WERI-Rb-1 (cell line): ENCODE measurements at regions not wholly inside any gene's neighbourhood (a gene's known extent, or its start where the extent isn't known, plus 50 kb on each side); places are given as distances from the start of the nearest gene placed in this dataset.

ENCODE experiments used
- DNase-seq: peaks from one replicate; pipeline ENCODE4 v3.0.0-alpha.2; 2020
- H3K27ac ChIP-seq: fragments of 250-450 bp; sonication (Bioruptor Pico); 2 replicates; pipeline ENCODE4 v1.5.1; 2020; ENCODE audit warnings: mild to moderate bottlenecking, moderate library complexity
- H3K27me3 ChIP-seq: fragments of 250-450 bp; sonication (Bioruptor Pico); 2 replicates; pipeline ENCODE4 v1.5.1; 2021; ENCODE audit warnings: mild to moderate bottlenecking, low read depth, moderate library complexity; ENCODE audit not compliant: insufficient read depth, severe bottlenecking
- H3K36me3 ChIP-seq: fragments of 250-450 bp; sonication (Bioruptor Pico); 2 replicates; pipeline ENCODE4 v1.5.1; 2020; ENCODE audit warnings: mild to moderate bottlenecking, moderate library complexity
- H3K4me3 ChIP-seq: 2 replicates; pipeline ENCODE4 v1.5.1; 2011; ENCODE audit warnings: low read depth, mild to moderate bottlenecking, control low read depth, low read length
- H3K9me3 ChIP-seq: fragments of 250-450 bp; sonication (Bioruptor Pico); 2 replicates; pipeline ENCODE4 v1.5.1; 2021; ENCODE audit warnings: mild to moderate bottlenecking, moderate library complexity; ENCODE audit not compliant: severe bottlenecking
- CTCF ChIP-seq: IDR thresholded peaks from 2 replicates; pipeline ENCODE4 v1.5.1; 2011; ENCODE audit warnings: low read depth, mild to moderate bottlenecking, control low read depth, inconsistent platforms, low read length

DNA sequence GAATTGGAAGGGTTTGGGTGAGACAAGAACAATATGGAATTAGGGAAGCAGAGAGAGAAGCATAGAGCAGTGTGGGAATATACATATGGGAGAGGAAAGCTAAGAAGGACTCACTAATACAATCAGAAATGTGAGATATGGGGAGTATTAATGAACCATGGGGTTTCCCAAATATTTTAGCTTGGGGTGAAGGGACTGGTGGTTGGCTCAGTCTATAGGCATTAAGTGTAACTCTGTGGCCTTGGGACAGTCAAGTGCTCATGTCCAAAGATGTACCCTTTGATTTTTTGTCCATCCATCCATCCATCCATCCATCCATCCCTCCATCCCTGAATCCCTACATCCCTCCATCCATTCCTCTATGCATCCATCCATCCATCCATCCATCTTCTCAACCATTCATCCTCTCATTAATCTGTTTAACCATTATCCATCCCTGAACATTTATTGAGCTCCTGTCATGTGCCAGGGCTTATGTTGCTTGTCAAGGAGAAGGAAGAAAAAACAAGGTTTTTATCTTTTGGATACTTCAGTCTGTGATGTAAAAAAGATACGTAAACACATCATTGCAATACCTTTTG is 263.4 kb upstream of the CHD6 start:
- Histone ChIP-seq H3K27me3 (no peaks in the 10 kb centered on the region), H3K27ac (no peak overlapping the region), H3K4me3 (no peak overlapping the region), H3K36me3 (no peaks in the 10 kb centered on the region), H3K9me3 (no peaks in the 10 kb centered on the region)
- no peak for TF ChIP-seq CTCF
- DNase-seq = no peak

- Histone ChIP-seq H3K27me3 (peaks cover 8% of the 10 kb centered on the region), H3K4me3 (no peak overlapping the region), H3K9me3 (no peaks in the 10 kb centered on the region), H3K27ac (no peak overlapping the region), H3K36me3 (no peaks in the 10 kb centered on the region)
- no peak for TF ChIP-seq CTCF
- DNase-seq = no peak
Observed at GRCh38 chr20:41879123-41879522, 260.9 kb upstream of the CHD6 start.

GRCh38 chr20:41877911-41878310 is 259.7 kb upstream of the CHD6 start:
- H3K27me3 ChIP-seq = peaks cover 11% of the 10 kb centered on the region
- DNase-seq = no peak
- TF ChIP-seq CTCF = no peak
- no peaks in the 10 kb centered on the region for H3K9me3 ChIP-seq
- no peak overlapping the region for H3K4me3 ChIP-seq
- H3K36me3 ChIP-seq = no peaks in the 10 kb centered on the region
- H3K27ac ChIP-seq = no peak overlapping the region

GRCh38 chr20:41874658-41875057 is 256.5 kb upstream of the CHD6 start:
- DNase-seq = no peak
- Histone ChIP-seq H3K36me3 (no peaks in the 10 kb centered on the region), H3K27me3 (peaks cover 16% of the 10 kb centered on the region), H3K9me3 (peaks cover 3% of the 10 kb centered on the region), H3K27ac (no peak overlapping the region), H3K4me3 (no peak overlapping the region)
- no peak for TF ChIP-seq CTCF

DNA sequence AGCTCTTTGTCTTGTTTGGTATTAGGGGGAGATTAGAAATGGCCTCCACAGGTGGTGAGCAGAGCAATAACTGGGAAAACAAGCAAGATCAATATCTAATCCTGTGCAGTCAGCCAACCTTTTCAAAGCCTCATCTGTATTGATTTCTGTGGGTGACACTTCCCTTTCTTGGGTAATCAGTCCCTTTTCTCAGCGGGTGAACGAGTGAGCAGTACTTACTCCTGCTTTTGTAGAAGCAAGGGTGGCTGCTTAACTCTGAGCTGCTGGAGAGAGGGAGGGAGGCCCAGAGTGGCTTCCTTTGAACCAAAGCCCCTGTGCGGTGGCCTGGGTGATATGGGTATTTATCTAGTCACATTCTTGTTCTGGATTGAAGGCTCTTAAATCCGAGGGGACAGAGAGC is 254.8 kb upstream of the CHD6 start:
- Histone ChIP-seq H3K27me3 (peaks cover 16% of the 10 kb centered on the region), H3K36me3 (no peaks in the 10 kb centered on the region), H3K4me3 (no peak overlapping the region), H3K9me3 (peaks cover 9% of the 10 kb centered on the region), H3K27ac (no peak overlapping the region)
- peak; percentile 90 for DNase-seq
- no peak for TF ChIP-seq CTCF

GRCh38 chr20:41870869-41871462 is 252.8 kb upstream of the CHD6 start:
- no peak for DNase-seq
- TF ChIP-seq CTCF = no peak
- H3K27ac ChIP-seq = no peak overlapping the region
- H3K9me3 ChIP-seq = peaks cover 9% of the 10 kb centered on the region
- H3K27me3 ChIP-seq = peaks cover 16% of the 10 kb centered on the region
- H3K4me3 ChIP-seq = no peak overlapping the region
- H3K36me3 ChIP-seq = no peaks in the 10 kb centered on the region
